Mucosa of stomach (tissue), 1 donor: ENCODE measurements at regions not wholly inside any gene's neighbourhood (a gene's known extent, or its start where the extent isn't known, plus 50 kb on each side); places are given as distances from the start of the nearest gene placed in this dataset.

Source experiments
- H3K27me3 ChIP-seq: one replicate; pipeline ENCODE4 v1.7.0; 2013; ENCODE audit warnings: mild to moderate bottlenecking, low read length; ENCODE audit not compliant: control insufficient read depth, insufficient read depth
- H3K36me3 ChIP-seq: one replicate; pipeline ENCODE4 v1.7.0; 2013; ENCODE audit warnings: low read length; ENCODE audit not compliant: control insufficient read depth, insufficient read depth
- H3K4me1 ChIP-seq: one replicate; pipeline ENCODE4 v1.7.0; 2013; ENCODE audit warnings: mild to moderate bottlenecking, low read length; ENCODE audit not compliant: control insufficient read depth, insufficient read depth
- H3K4me3 ChIP-seq: one replicate; pipeline ENCODE4 v1.7.0; 2013; ENCODE audit warnings: low read length
- H3K9ac ChIP-seq: one replicate; pipeline ENCODE4 v1.7.0; 2013; ENCODE audit warnings: mild to moderate bottlenecking, low read length, moderate library complexity
- H3K9me3 ChIP-seq: one replicate; pipeline ENCODE4 v1.7.0; 2013; ENCODE audit warnings: mild to moderate bottlenecking, low read length, moderate library complexity; ENCODE audit not compliant: control insufficient read depth
- donor health status: Pancreatic carcinoma.

GRCh38 chr3:177431525-177432176, 234.4 kb upstream of the TBL1XR1 start:
- H3K9me3 ChIP-seq = no peaks in the 10 kb centered on the region
- H3K4me3 ChIP-seq = no peak overlapping the region
- no peak overlapping the region for H3K9ac ChIP-seq
- peaks cover 5% of the 10 kb centered on the region for H3K4me1 ChIP-seq
- no peaks in the 10 kb centered on the region for H3K27me3 ChIP-seq
- no peaks in the 10 kb centered on the region for H3K36me3 ChIP-seq

GRCh38 chr3:177435301-177435700, 238.0 kb upstream of the TBL1XR1 start:
- Histone ChIP-seq H3K4me3 (no peak overlapping the region), H3K9ac (no peak overlapping the region), H3K9me3 (no peaks in the 10 kb centered on the region), H3K36me3 (no peaks in the 10 kb centered on the region), H3K4me1 (peaks cover 7% of the 10 kb centered on the region), H3K27me3 (no peaks in the 10 kb centered on the region)

GRCh38 chr3:177437513-177438337, 240.4 kb upstream of the TBL1XR1 start:
- H3K27me3 ChIP-seq = no peaks in the 10 kb centered on the region
- no peaks in the 10 kb centered on the region for H3K9me3 ChIP-seq
- H3K4me1 ChIP-seq = peaks cover 10% of the 10 kb centered on the region
- no peaks in the 10 kb centered on the region for H3K36me3 ChIP-seq
- no peak overlapping the region for H3K4me3 ChIP-seq
- H3K9ac ChIP-seq = no peak overlapping the region

GRCh38 chr3:177438596-177439220, 241.4 kb upstream of the TBL1XR1 start:
- Histone ChIP-seq H3K27me3 (no peaks in the 10 kb centered on the region), H3K9me3 (no peaks in the 10 kb centered on the region), H3K9ac (no peak overlapping the region), H3K4me3 (no peak overlapping the region), H3K4me1 (peaks cover 20% of the 10 kb centered on the region), H3K36me3 (no peaks in the 10 kb centered on the region)

GRCh38 chr3:177439694-177440269, 242.5 kb upstream of the TBL1XR1 start:
- H3K36me3 ChIP-seq = no peaks in the 10 kb centered on the region
- H3K9me3 ChIP-seq = no peaks in the 10 kb centered on the region
- H3K27me3 ChIP-seq = no peaks in the 10 kb centered on the region
- no peak overlapping the region for H3K4me3 ChIP-seq
- H3K9ac ChIP-seq = no peak overlapping the region
- H3K4me1 ChIP-seq = peaks cover 27% of the 10 kb centered on the region

GRCh38 chr3:177440456-177441104, 243.3 kb upstream of the TBL1XR1 start:
- H3K9ac ChIP-seq = no peak overlapping the region
- H3K9me3 ChIP-seq = no peaks in the 10 kb centered on the region
- H3K4me1 ChIP-seq = peaks cover 28% of the 10 kb centered on the region
- H3K4me3 ChIP-seq = no peak overlapping the region
- H3K27me3 ChIP-seq = no peaks in the 10 kb centered on the region
- H3K36me3 ChIP-seq = no peaks in the 10 kb centered on the region

GRCh38 chr3:177441276-177441812, 244.1 kb upstream of the TBL1XR1 start:
- peaks cover 33% of the 10 kb centered on the region for H3K4me1 ChIP-seq
- no peak overlapping the region for H3K4me3 ChIP-seq
- no peaks in the 10 kb centered on the region for H3K27me3 ChIP-seq
- H3K9ac ChIP-seq = no peak overlapping the region
- H3K9me3 ChIP-seq = no peaks in the 10 kb centered on the region
- no peaks in the 10 kb centered on the region for H3K36me3 ChIP-seq

- no peak overlapping the region for H3K4me3 ChIP-seq
Measured at GRCh38 chr3:177441813-177442646, 244.7 kb upstream of the TBL1XR1 start.

GRCh38 chr3:177443469-177443868, 246.2 kb upstream of the TBL1XR1 start:
- no peak overlapping the region for H3K9ac ChIP-seq

More at GRCh38 chr3:177441813-177442646, 244.7 kb upstream of the TBL1XR1 start:
- H3K27me3 ChIP-seq = no peaks in the 10 kb centered on the region
- H3K9ac ChIP-seq = no peak overlapping the region
- no peaks in the 10 kb centered on the region for H3K9me3 ChIP-seq
- H3K4me1 ChIP-seq = peaks cover 33% of the 10 kb centered on the region
- H3K36me3 ChIP-seq = no peaks in the 10 kb centered on the region

GRCh38 chr3:177444696-177445095, 247.4 kb upstream of the TBL1XR1 start:
- Histone ChIP-seq H3K9me3 (no peaks in the 10 kb centered on the region), H3K4me3 (no peak overlapping the region), H3K4me1 (peaks cover 44% of the 10 kb centered on the region), H3K36me3 (no peaks in the 10 kb centered on the region), H3K9ac (no peak overlapping the region), H3K27me3 (no peaks in the 10 kb centered on the region)

More at GRCh38 chr3:177443469-177443868, 246.2 kb upstream of the TBL1XR1 start:
- H3K4me1 ChIP-seq = peaks cover 44% of the 10 kb centered on the region
- H3K27me3 ChIP-seq = no peaks in the 10 kb centered on the region
- no peaks in the 10 kb centered on the region for H3K9me3 ChIP-seq
- H3K36me3 ChIP-seq = no peaks in the 10 kb centered on the region
- no peak overlapping the region for H3K4me3 ChIP-seq

GRCh38 chr3:177445549-177445948, 248.3 kb upstream of the TBL1XR1 start:
- H3K9ac ChIP-seq = no peak overlapping the region
- no peak overlapping the region for H3K4me3 ChIP-seq
- H3K9me3 ChIP-seq = no peaks in the 10 kb centered on the region
- H3K27me3 ChIP-seq = no peaks in the 10 kb centered on the region
- no peaks in the 10 kb centered on the region for H3K36me3 ChIP-seq
- H3K4me1 ChIP-seq = peaks cover 39% of the 10 kb centered on the region
